Epidermal melanocyte (primary cell): ENCODE measurements at regions not wholly inside any gene's neighbourhood (a gene's known extent, or its start where the extent isn't known, plus 50 kb on each side); places are given as distances from the start of the nearest gene placed in this dataset.
A peak's percentile ranks its signal among the peaks of the same experiment; 100 is the strongest.
"Not testable (repeated sequence)": the region's sequence is repeated elsewhere in the genome, so short reads cannot be mapped to it uniquely, and the experiment has no call there.

Source experiments
- DNase-seq: peaks from one replicate; pipeline ENCODE4 v3.0.0; 2011; ENCODE audit warnings: low spot score; ENCODE audit not compliant: insufficient read length

GRCh38 chr10:27347827-27348207 is 107.2 kb upstream of the ACBD5 start:
- DNase-seq = not testable (repeated sequence)

- no peak for DNase-seq
Measured at GRCh38 chr10:27345455-27345920, 104.9 kb upstream of the ACBD5 start.

GRCh38 chr10:27344568-27345454 is 104.2 kb upstream of the ACBD5 start:
- DNase-seq = no peak

GRCh38 chr10:27341001-27341400 is 100.4 kb upstream of the ACBD5 start:
- DNase-seq = no peak

GRCh38 chr10:27335246-27335645 is 94.6 kb upstream of the ACBD5 start:
- not testable (repeated sequence) for DNase-seq

- DNase-seq = no peak
Measured at GRCh38 chr10:27330074-27330473, 89.5 kb upstream of the ACBD5 start.

- no peak for DNase-seq
Measured at GRCh38 chr10:27328946-27329345, 88.3 kb upstream of the ACBD5 start.

- DNase-seq = not testable (repeated sequence)
Measured at GRCh38 chr10:27326748-27327147, 86.2 kb upstream of the ACBD5 start.

- peak; percentile 15 for DNase-seq
Measured at GRCh38 chr10:27319752-27320431, 79.3 kb upstream of the ACBD5 start.

GRCh38 chr10:27319139-27319538 is 78.5 kb upstream of the ACBD5 start:
- not testable (repeated sequence) for DNase-seq

GRCh38 chr10:27315082-27315481 is 74.5 kb upstream of the ACBD5 start:
- not testable (repeated sequence) for DNase-seq

GRCh38 chr10:27313586-27313985 is 73.0 kb upstream of the ACBD5 start:
- not testable (repeated sequence) for DNase-seq

GRCh38 chr10:27312854-27313253 is 72.3 kb upstream of the ACBD5 start:
- DNase-seq = no peak

GRCh38 chr10:27311809-27312208 is 71.2 kb upstream of the ACBD5 start:
- not testable (repeated sequence) for DNase-seq

GRCh38 chr10:27298522-27298850 is 57.9 kb upstream of the ACBD5 start:
- DNase-seq = not testable (repeated sequence)

GRCh38 chr10:27297844-27298521 is 57.4 kb upstream of the ACBD5 start:
- no peak for DNase-seq

GRCh38 chr10:27296285-27296684 is 55.7 kb upstream of the ACBD5 start:
- not testable (repeated sequence) for DNase-seq

- not testable (repeated sequence) for DNase-seq
Measured at GRCh38 chr10:27291253-27291895, 50.8 kb upstream of the ACBD5 start.
